ENCODE measurements at regions not wholly inside any gene's neighbourhood (a gene's known extent, or its start where the extent isn't known, plus 50 kb on each side); places are given as distances from the start of the nearest gene placed in this dataset.

DNA sequence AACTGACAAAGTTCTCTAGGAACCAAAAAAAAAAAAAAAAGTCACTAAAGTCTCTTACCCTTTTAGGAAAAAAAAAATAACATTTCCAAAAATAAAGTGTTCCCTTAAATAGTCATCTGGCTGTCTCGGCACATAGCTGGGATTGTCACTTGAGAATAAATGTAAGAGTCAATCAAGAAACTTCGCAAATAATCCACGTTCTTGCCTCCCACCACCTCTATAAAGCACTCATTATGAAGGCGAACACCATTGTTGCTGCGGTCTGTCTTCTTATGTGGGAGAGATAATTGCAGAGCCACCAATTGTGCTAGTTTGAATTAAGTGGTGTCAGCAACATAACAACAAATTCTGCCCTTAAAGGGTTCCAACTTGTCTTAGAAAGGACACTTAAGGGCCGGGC lies 163.7 kb downstream of the FBXO15 start:
- TF ChIP-seq, protein P1, sequence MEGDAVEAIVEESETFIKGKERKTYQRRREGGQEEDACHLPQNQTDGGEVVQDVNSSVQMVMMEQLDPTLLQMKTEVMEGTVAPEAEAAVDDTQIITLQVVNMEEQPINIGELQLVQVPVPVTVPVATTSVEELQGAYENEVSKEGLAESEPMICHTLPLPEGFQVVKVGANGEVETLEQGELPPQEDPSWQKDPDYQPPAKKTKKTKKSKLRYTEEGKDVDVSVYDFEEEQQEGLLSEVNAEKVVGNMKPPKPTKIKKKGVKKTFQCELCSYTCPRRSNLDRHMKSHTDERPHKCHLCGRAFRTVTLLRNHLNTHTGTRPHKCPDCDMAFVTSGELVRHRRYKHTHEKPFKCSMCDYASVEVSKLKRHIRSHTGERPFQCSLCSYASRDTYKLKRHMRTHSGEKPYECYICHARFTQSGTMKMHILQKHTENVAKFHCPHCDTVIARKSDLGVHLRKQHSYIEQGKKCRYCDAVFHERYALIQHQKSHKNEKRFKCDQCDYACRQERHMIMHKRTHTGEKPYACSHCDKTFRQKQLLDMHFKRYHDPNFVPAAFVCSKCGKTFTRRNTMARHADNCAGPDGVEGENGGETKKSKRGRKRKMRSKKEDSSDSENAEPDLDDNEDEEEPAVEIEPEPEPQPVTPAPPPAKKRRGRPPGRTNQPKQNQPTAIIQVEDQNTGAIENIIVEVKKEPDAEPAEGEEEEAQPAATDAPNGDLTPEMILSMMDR (IDR thresholded peaks at IDR 0.05; ENCODE audit: extremely low read depth, low read depth, low read length): no peak
- Histone ChIP-seq H3K4me2 (ENCODE audit: insufficient read depth, low read length) (no peak overlapping the region), H3K79me2 (ENCODE audit: insufficient read depth, low read length) (no peaks in the 10 kb centered on the region), H2AFZ (ENCODE audit: low read length) (no peak overlapping the region), H3K9me3 (ENCODE audit: low read depth, low read length) (no peaks in the 10 kb centered on the region), H3K36me3 (ENCODE audit: insufficient read depth, low read length) (no peaks in the 10 kb centered on the region), H3K4me1 (ENCODE audit: insufficient read depth, low read length) (no peaks in the 10 kb centered on the region), H3K4me3 (ENCODE audit: insufficient read depth, low read length) (no peak overlapping the region), H4K20me1 (ENCODE audit: insufficient read depth, low read length) (no peaks in the 10 kb centered on the region), H3K27ac (ENCODE audit: low read depth, low read length) (no peak overlapping the region), H3K27me3 (ENCODE audit: insufficient read depth, low read length) (no peaks in the 10 kb centered on the region)
- no peak for DNase-seq (ENCODE audit: insufficient read length, low spot score, missing footprints)

DNA sequence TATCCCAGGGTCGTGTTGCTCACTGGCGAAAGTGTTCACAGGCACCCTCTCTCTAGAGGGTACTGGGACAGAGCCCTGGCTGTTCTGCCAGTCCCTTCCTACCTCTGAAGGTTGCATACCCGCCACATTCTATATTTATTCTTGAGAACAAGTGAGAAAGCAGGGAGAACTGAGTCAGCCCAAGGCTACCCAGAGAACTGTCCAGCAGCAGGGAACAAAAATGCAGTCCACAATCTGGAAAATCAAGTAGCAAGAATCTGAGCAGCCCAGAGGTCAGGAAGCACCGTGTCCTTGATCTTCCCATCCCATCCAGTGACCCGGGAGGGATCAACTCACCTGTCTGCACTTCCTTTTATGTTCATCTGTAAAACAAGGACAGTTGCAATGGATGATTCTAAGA lies 164.1 kb downstream of the FBXO15 start:
- H3K9me3 ChIP-seq (ENCODE audit: low read depth, low read length): no peaks in the 10 kb centered on the region
- no peak overlapping the region for H3K4me3 ChIP-seq (ENCODE audit: insufficient read depth, low read length)
- no peaks in the 10 kb centered on the region for H3K4me1 ChIP-seq (ENCODE audit: insufficient read depth, low read length)
- no peak overlapping the region for H3K4me2 ChIP-seq (ENCODE audit: insufficient read depth, low read length)
- H2AFZ ChIP-seq (ENCODE audit: low read length): no peak overlapping the region
- no peaks in the 10 kb centered on the region for H3K79me2 ChIP-seq (ENCODE audit: insufficient read depth, low read length)
- H3K27me3 ChIP-seq (ENCODE audit: insufficient read depth, low read length): no peaks in the 10 kb centered on the region
- H4K20me1 ChIP-seq (ENCODE audit: insufficient read depth, low read length): no peaks in the 10 kb centered on the region
- H3K36me3 ChIP-seq (ENCODE audit: insufficient read depth, low read length): no peaks in the 10 kb centered on the region
- no peak overlapping the region for H3K27ac ChIP-seq (ENCODE audit: low read depth, low read length)
- TF ChIP-seq, protein P1 (IDR thresholded peaks at IDR 0.05; ENCODE audit: extremely low read depth, low read depth, low read length): no peak
- DNase-seq (ENCODE audit: insufficient read length, low spot score, missing footprints): no peak

DNA sequence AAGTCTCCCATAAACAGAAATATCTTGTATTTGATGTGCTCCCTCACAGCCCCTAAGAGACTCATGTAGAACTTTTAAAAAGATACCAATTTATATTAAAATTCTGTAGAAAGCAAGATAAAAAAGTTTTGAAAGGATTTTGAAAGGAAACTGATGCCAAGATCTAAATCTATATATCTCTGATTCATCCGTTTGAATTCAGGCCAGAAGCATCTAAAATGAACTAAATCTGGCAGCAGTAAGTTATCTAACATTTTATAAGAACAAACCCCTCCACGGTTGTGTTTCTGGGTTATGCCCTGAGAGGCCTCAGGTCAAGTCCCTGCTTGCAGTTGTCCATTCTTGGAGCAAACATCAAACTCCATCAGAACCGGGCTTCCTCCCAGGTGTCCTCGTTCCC lies 165.8 kb downstream of the FBXO15 start:
- no peak overlapping the region for H2AFZ ChIP-seq (ENCODE audit: low read length)
- H4K20me1 ChIP-seq (ENCODE audit: insufficient read depth, low read length): no peaks in the 10 kb centered on the region
- H3K27me3 ChIP-seq (ENCODE audit: insufficient read depth, low read length): no peaks in the 10 kb centered on the region
- H3K4me3 ChIP-seq (ENCODE audit: insufficient read depth, low read length): no peak overlapping the region
- no peaks in the 10 kb centered on the region for H3K36me3 ChIP-seq (ENCODE audit: insufficient read depth, low read length)
- no peak overlapping the region for H3K4me2 ChIP-seq (ENCODE audit: insufficient read depth, low read length)
- no peak overlapping the region for H3K27ac ChIP-seq (ENCODE audit: low read depth, low read length)
- H3K9me3 ChIP-seq (ENCODE audit: low read depth, low read length): no peaks in the 10 kb centered on the region
- DNase-seq (ENCODE audit: insufficient read length, low spot score, missing footprints): no peak
- TF ChIP-seq, protein P1 (IDR thresholded peaks at IDR 0.05; ENCODE audit: extremely low read depth, low read depth, low read length): no peak
- no peaks in the 10 kb centered on the region for H3K79me2 ChIP-seq (ENCODE audit: insufficient read depth, low read length)
- H3K4me1 ChIP-seq (ENCODE audit: insufficient read depth, low read length): no peaks in the 10 kb centered on the region

DNA sequence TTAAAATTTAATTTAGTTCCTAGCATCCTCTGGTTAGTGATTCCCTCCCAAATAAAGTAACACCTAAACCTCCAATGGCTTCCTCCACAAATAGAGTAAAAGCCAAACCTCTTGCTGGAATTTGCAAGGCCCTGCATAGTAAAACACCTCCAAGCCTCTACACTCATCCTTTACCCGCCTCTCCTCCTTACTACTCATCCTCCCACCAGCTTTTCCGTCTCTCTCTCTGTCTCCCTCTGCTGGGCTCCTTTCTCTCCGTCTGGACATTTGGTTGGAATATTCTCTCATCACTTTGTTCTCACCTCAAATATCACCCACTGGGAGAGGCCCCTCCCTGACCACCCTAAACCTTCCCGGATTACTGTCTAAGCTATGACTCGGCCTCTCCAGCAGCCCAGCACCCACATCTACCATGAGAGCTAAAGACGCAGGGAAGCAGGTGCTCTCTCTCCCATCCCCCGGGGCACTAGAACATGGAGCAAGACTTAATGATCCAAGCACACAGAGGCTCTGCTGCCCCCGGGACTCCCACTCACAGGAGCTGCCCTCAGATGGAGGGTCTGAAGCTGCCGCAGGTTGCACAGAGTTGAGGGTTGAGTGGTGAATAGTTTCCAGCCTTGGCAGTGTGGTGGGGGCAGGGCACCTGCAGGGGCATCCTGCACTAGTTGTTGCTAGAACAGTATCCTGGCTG lies 167.2 kb downstream of the FBXO15 start:
- no peaks in the 10 kb centered on the region for H3K9me3 ChIP-seq (ENCODE audit: low read depth, low read length)
- no peaks in the 10 kb centered on the region for H3K36me3 ChIP-seq (ENCODE audit: insufficient read depth, low read length)
- no peak overlapping the region for H3K4me2 ChIP-seq (ENCODE audit: insufficient read depth, low read length)
- TF ChIP-seq, protein P1 (IDR thresholded peaks at IDR 0.05; ENCODE audit: extremely low read depth, low read depth, low read length): peak; percentile 45
- H3K4me3 ChIP-seq (ENCODE audit: insufficient read depth, low read length): no peak overlapping the region
- no peaks in the 10 kb centered on the region for H4K20me1 ChIP-seq (ENCODE audit: insufficient read depth, low read length)
- H3K27me3 ChIP-seq (ENCODE audit: insufficient read depth, low read length): no peaks in the 10 kb centered on the region
- no peak overlapping the region for H2AFZ ChIP-seq (ENCODE audit: low read length)
- H3K4me1 ChIP-seq (ENCODE audit: insufficient read depth, low read length): no peaks in the 10 kb centered on the region
- H3K27ac ChIP-seq (ENCODE audit: low read depth, low read length): no peak overlapping the region
- peak; percentile 79 for DNase-seq (ENCODE audit: insufficient read length, low spot score, missing footprints)
- no peaks in the 10 kb centered on the region for H3K79me2 ChIP-seq (ENCODE audit: insufficient read depth, low read length)

All from osteoblast (primary cell).